ENCODE measurements at regions not wholly inside any gene's neighbourhood (a gene's known extent, or its start where the extent isn't known, plus 50 kb on each side); places are given as distances from the start of the nearest gene placed in this dataset.

GRCh38 chr2:166637051-166637450 lies 143.0 kb upstream of the SCN7A start:
- Histone ChIP-seq H3K4me3 (ENCODE audit: insufficient read length, low read depth) (no peak overlapping the region), H3K27me3 (ENCODE audit: insufficient read depth, insufficient read length) (no peaks in the 10 kb centered on the region)
- TF ChIP-seq ZNF274 (IDR thresholded peaks at IDR 0.05; ENCODE audit: low read depth, low read length) (no peak), SUZ12 (IDR thresholded peaks at IDR 0.05; ENCODE audit: extremely low read depth, insufficient read depth, insufficient read length) (no peak), YY1 (IDR thresholded peaks at IDR 0.05; ENCODE audit: insufficient read depth, insufficient read length) (no peak)

GRCh38 chr2:166634706-166635105 lies 140.7 kb upstream of the SCN7A start:
- Histone ChIP-seq H3K9me3 (ENCODE audit: insufficient read depth, low read length) (no peaks in the 10 kb centered on the region), H3K4me1 (ENCODE audit: insufficient read depth, insufficient read length) (no peaks in the 10 kb centered on the region), H3K27me3 (ENCODE audit: insufficient read depth, insufficient read length) (no peaks in the 10 kb centered on the region), H3K4me3 (ENCODE audit: insufficient read length, low read depth) (no peak overlapping the region), H3K9ac (ENCODE audit: insufficient read length, low read depth) (no peak overlapping the region), H3K36me3 (ENCODE audit: insufficient read depth, insufficient read length, low read length) (no peaks in the 10 kb centered on the region)
- DNase-seq (ENCODE audit: low read depth, low spot score): no peak
- no peak for TF ChIP-seq YY1 (IDR thresholded peaks at IDR 0.05; ENCODE audit: insufficient read depth, insufficient read length)
- no peak for TF ChIP-seq ZNF274 (IDR thresholded peaks at IDR 0.05; ENCODE audit: low read depth, low read length)
- TF ChIP-seq SUZ12 (IDR thresholded peaks at IDR 0.05; ENCODE audit: extremely low read depth, insufficient read depth, insufficient read length): no peak

More at GRCh38 chr2:166637051-166637450, 143.0 kb upstream of the SCN7A start:
- DNase-seq (ENCODE audit: low read depth, low spot score): no peak
- H3K9me3 ChIP-seq (ENCODE audit: insufficient read depth, low read length): peaks cover 13% of the 10 kb centered on the region
- H3K4me1 ChIP-seq (ENCODE audit: insufficient read depth, insufficient read length): no peaks in the 10 kb centered on the region
- no peaks in the 10 kb centered on the region for H3K36me3 ChIP-seq (ENCODE audit: insufficient read depth, insufficient read length, low read length)
- no peak overlapping the region for H3K9ac ChIP-seq (ENCODE audit: insufficient read length, low read depth)

GRCh38 chr2:166632616-166633015 lies 138.6 kb upstream of the SCN7A start:
- DNase-seq (ENCODE audit: low read depth, low spot score): no peak
- H3K4me3 ChIP-seq (ENCODE audit: insufficient read length, low read depth): no peak overlapping the region

GRCh38 chr2:166628478-166629136 lies 134.6 kb upstream of the SCN7A start:
- TF ChIP-seq ZNF274 (IDR thresholded peaks at IDR 0.05; ENCODE audit: low read depth, low read length) (no peak), YY1 (IDR thresholded peaks at IDR 0.05; ENCODE audit: insufficient read depth, insufficient read length) (no peak), SUZ12 (IDR thresholded peaks at IDR 0.05; ENCODE audit: extremely low read depth, insufficient read depth, insufficient read length) (no peak)
- H3K9ac ChIP-seq (ENCODE audit: insufficient read length, low read depth): no peak overlapping the region
- H3K9me3 ChIP-seq (ENCODE audit: insufficient read depth, low read length): peaks cover 7% of the 10 kb centered on the region; the same call in 1 of the 2 replicates
- no peak overlapping the region for H3K4me3 ChIP-seq (ENCODE audit: insufficient read length, low read depth)
- DNase-seq (ENCODE audit: low read depth, low spot score): no peak
- peaks cover 2% of the 10 kb centered on the region for H3K4me1 ChIP-seq (ENCODE audit: insufficient read depth, insufficient read length)
- H3K36me3 ChIP-seq (ENCODE audit: insufficient read depth, insufficient read length, low read length): no peaks in the 10 kb centered on the region
- no peaks in the 10 kb centered on the region for H3K27me3 ChIP-seq (ENCODE audit: insufficient read depth, insufficient read length)

More at GRCh38 chr2:166632616-166633015, 138.6 kb upstream of the SCN7A start:
- Histone ChIP-seq H3K9ac (ENCODE audit: insufficient read length, low read depth) (no peak overlapping the region), H3K9me3 (ENCODE audit: insufficient read depth, low read length) (peaks cover 7% of the 10 kb centered on the region; the same call in 1 of the 2 replicates), H3K27me3 (ENCODE audit: insufficient read depth, insufficient read length) (no peaks in the 10 kb centered on the region), H3K4me1 (ENCODE audit: insufficient read depth, insufficient read length) (peaks cover 2% of the 10 kb centered on the region), H3K36me3 (ENCODE audit: insufficient read depth, insufficient read length, low read length) (no peaks in the 10 kb centered on the region)
- TF ChIP-seq ZNF274 (IDR thresholded peaks at IDR 0.05; ENCODE audit: low read depth, low read length) (no peak), YY1 (IDR thresholded peaks at IDR 0.05; ENCODE audit: insufficient read depth, insufficient read length) (no peak), SUZ12 (IDR thresholded peaks at IDR 0.05; ENCODE audit: extremely low read depth, insufficient read depth, insufficient read length) (no peak)

- H3K36me3 ChIP-seq (ENCODE audit: insufficient read depth, insufficient read length, low read length): no peaks in the 10 kb centered on the region
These were observed 133.8 kb upstream of the SCN7A start for GRCh38 chr2:166627893-166628292.

GRCh38 chr2:166625670-166626069 lies 131.6 kb upstream of the SCN7A start:
- DNase-seq (ENCODE audit: low read depth, low spot score): no peak
- H3K4me3 ChIP-seq (ENCODE audit: insufficient read length, low read depth): no peak overlapping the region
- H3K9me3 ChIP-seq (ENCODE audit: insufficient read depth, low read length): peaks cover 7% of the 10 kb centered on the region; the same call in 1 of the 2 replicates
- peaks cover 2% of the 10 kb centered on the region for H3K4me1 ChIP-seq (ENCODE audit: insufficient read depth, insufficient read length)
- H3K36me3 ChIP-seq (ENCODE audit: insufficient read depth, insufficient read length, low read length): no peaks in the 10 kb centered on the region
- H3K27me3 ChIP-seq (ENCODE audit: insufficient read depth, insufficient read length): no peaks in the 10 kb centered on the region
- H3K9ac ChIP-seq (ENCODE audit: insufficient read length, low read depth): no peak overlapping the region
- TF ChIP-seq ZNF274 (IDR thresholded peaks at IDR 0.05; ENCODE audit: low read depth, low read length): no peak
- no peak for TF ChIP-seq SUZ12 (IDR thresholded peaks at IDR 0.05; ENCODE audit: extremely low read depth, insufficient read depth, insufficient read length)
- TF ChIP-seq YY1 (IDR thresholded peaks at IDR 0.05; ENCODE audit: insufficient read depth, insufficient read length): no peak

More at GRCh38 chr2:166627893-166628292, 133.8 kb upstream of the SCN7A start:
- H3K4me1 ChIP-seq (ENCODE audit: insufficient read depth, insufficient read length): peaks cover 2% of the 10 kb centered on the region
- H3K9ac ChIP-seq (ENCODE audit: insufficient read length, low read depth): no peak overlapping the region
- TF ChIP-seq ZNF274 (IDR thresholded peaks at IDR 0.05; ENCODE audit: low read depth, low read length): no peak
- TF ChIP-seq YY1 (IDR thresholded peaks at IDR 0.05; ENCODE audit: insufficient read depth, insufficient read length): no peak
- TF ChIP-seq SUZ12 (IDR thresholded peaks at IDR 0.05; ENCODE audit: extremely low read depth, insufficient read depth, insufficient read length): no peak
- peaks cover 7% of the 10 kb centered on the region; the same call in 1 of the 2 replicates for H3K9me3 ChIP-seq (ENCODE audit: insufficient read depth, low read length)
- no peak overlapping the region for H3K4me3 ChIP-seq (ENCODE audit: insufficient read length, low read depth)
- DNase-seq (ENCODE audit: low read depth, low spot score): no peak
- H3K27me3 ChIP-seq (ENCODE audit: insufficient read depth, insufficient read length): no peaks in the 10 kb centered on the region

- no peaks in the 10 kb centered on the region for H3K36me3 ChIP-seq (ENCODE audit: insufficient read depth, insufficient read length, low read length)
- no peaks in the 10 kb centered on the region for H3K27me3 ChIP-seq (ENCODE audit: insufficient read depth, insufficient read length)
- DNase-seq (ENCODE audit: low read depth, low spot score): no peak
- H3K4me1 ChIP-seq (ENCODE audit: insufficient read depth, insufficient read length): no peaks in the 10 kb centered on the region
- H3K9me3 ChIP-seq (ENCODE audit: insufficient read depth, low read length): peaks cover 30% of the 10 kb centered on the region
- H3K4me3 ChIP-seq (ENCODE audit: insufficient read length, low read depth): no peak overlapping the region
- H3K9ac ChIP-seq (ENCODE audit: insufficient read length, low read depth): no peak overlapping the region
- TF ChIP-seq ZNF274 (IDR thresholded peaks at IDR 0.05; ENCODE audit: low read depth, low read length) (no peak), YY1 (IDR thresholded peaks at IDR 0.05; ENCODE audit: insufficient read depth, insufficient read length) (no peak), SUZ12 (IDR thresholded peaks at IDR 0.05; ENCODE audit: extremely low read depth, insufficient read depth, insufficient read length) (no peak)
These were observed 120.5 kb upstream of the SCN7A start for GRCh38 chr2:166614503-166614902.

Data from NT2/D1 (cell line).